HepG2 (cell line): ENCODE measurements at regions not wholly inside any gene's neighbourhood (a gene's known extent, or its start where the extent isn't known, plus 50 kb on each side); places are given as distances from the start of the nearest gene placed in this dataset.

Source experiments
- DNMT3B ChIP-seq: conservative IDR thresholded peaks from 2 replicates; pipeline ENCODE4 v1.6.1; 2016; ENCODE audit warnings: missing biosample characterization, control low read depth
- EHMT2 ChIP-seq: fragments of 200-600 bp; sonication (generic); IDR thresholded peaks from 2 replicates; pipeline ENCODE4 v1.7.0; 2017; ENCODE audit warnings: antibody characterized with exemption, low read depth, low read length, borderline replicate concordance
- HDAC2 ChIP-seq: sonication (generic); formaldehyde crosslinking; IDR thresholded peaks from 2 replicates; pipeline ENCODE4 v1.4.0; 2020; ENCODE audit warnings: missing genetic modification reagents
- HNF4G ChIP-seq, 2 experiments: sonication (generic) in 1 of 2; formaldehyde crosslinking in 1 of 2; IDR thresholded peaks; 2 replicates each; pipeline versions ENCODE4 v1.4.0 to v1.6.1; 2011 to 2020; ENCODE audit warnings: borderline replicate concordance in 2 of 2, low read depth in 2 of 2, mild to moderate bottlenecking in 2 of 2, low read length in 1 of 2, missing genetic modification reagents in 1 of 2, moderate library complexity in 1 of 2
- MBD4 ChIP-seq: IDR thresholded peaks from 2 replicates; pipeline ENCODE4 v1.6.1; 2012; ENCODE audit warnings: low read length, inconsistent platforms, borderline replicate concordance
- PAXIP1 ChIP-seq: sonication (generic); formaldehyde crosslinking; conservative IDR thresholded peaks from 2 replicates; pipeline ENCODE4 v1.4.0; 2020; ENCODE audit warnings: mild to moderate bottlenecking, missing genetic modification reagents, moderate library complexity
- PITX1 ChIP-seq: sonication (generic); formaldehyde crosslinking; IDR thresholded peaks from 2 replicates; pipeline ENCODE4 v1.5.1; 2020; ENCODE audit warnings: mild to moderate bottlenecking, missing genetic modification reagents
- RAD21 ChIP-seq: fragments of 450-650 bp; formaldehyde crosslinking; IDR thresholded peaks from 2 replicates; pipeline ENCODE4 v1.5.0; 2020; ENCODE audit warnings: mild to moderate bottlenecking
- SALL1 ChIP-seq: sonication (generic); formaldehyde crosslinking; IDR thresholded peaks from 2 replicates; pipeline ENCODE4 v1.8.0; 2022; ENCODE audit warnings: mild to moderate bottlenecking, missing genetic modification reagents
- SCMH1 ChIP-seq: sonication (generic); formaldehyde crosslinking; IDR thresholded peaks from 2 replicates; pipeline ENCODE4 v1.9.0; 2021; ENCODE audit warnings: missing genetic modification reagents, mild to moderate bottlenecking, borderline replicate concordance
- SPEN ChIP-seq: sonication (generic); formaldehyde crosslinking; IDR thresholded peaks from 2 replicates; pipeline ENCODE4 v1.5.1; 2020; ENCODE audit warnings: low read depth, mild to moderate bottlenecking, missing genetic modification reagents
- SUZ12 ChIP-seq: fragments of 150-350 bp; IDR thresholded peaks from 2 replicates; pipeline ENCODE4 v1.6.1; 2014; ENCODE audit warnings: low read depth, low read length
- USF2 ChIP-seq, 2 experiments: sonication (generic) in 1 of 2; formaldehyde crosslinking in 1 of 2; IDR thresholded peaks; 2 replicates each; pipeline versions ENCODE4 v1.5.1 to v1.6.1; 2011 to 2020; ENCODE audit warnings: borderline replicate concordance in 1 of 2, low read depth in 1 of 2, low read length in 1 of 2, mild to moderate bottlenecking in 1 of 2, missing genetic modification reagents in 1 of 2, moderate library complexity in 1 of 2
- ZFP91 ChIP-seq: sonication (generic); formaldehyde crosslinking; IDR thresholded peaks from 2 replicates; pipeline ENCODE4 v1.9.0; 2022; ENCODE audit warnings: missing genetic modification reagents, mild to moderate bottlenecking, borderline replicate concordance
- ZMYM4 ChIP-seq: sonication (generic); formaldehyde crosslinking; IDR thresholded peaks from 2 replicates; pipeline ENCODE4 v1.8.1; 2023; ENCODE audit warnings: mild to moderate bottlenecking, missing genetic modification reagents
- ZNF512 ChIP-seq: sonication (generic); formaldehyde crosslinking; IDR thresholded peaks from 2 replicates; pipeline ENCODE4 v1.4.0; 2020; ENCODE audit warnings: mild to moderate bottlenecking, missing genetic modification reagents
- ZNF563 ChIP-seq: sonication (generic); formaldehyde crosslinking; IDR thresholded peaks from 2 replicates; pipeline ENCODE4 v1.8.0; 2022; ENCODE audit warnings: mild to moderate bottlenecking, moderate library complexity, missing genetic modification reagents
- ZNF7 ChIP-seq: IDR thresholded peaks from 2 replicates; pipeline ENCODE4 v1.6.1; 2016; ENCODE audit warnings: missing biosample characterization, missing genetic modification reagents
- ZNF777 ChIP-seq: sonication (generic); formaldehyde crosslinking; IDR thresholded peaks from 2 replicates; pipeline ENCODE4 v1.4.0; 2020; ENCODE audit warnings: missing genetic modification reagents

- peak; percentile 47; the same call in 1 of the 2 replicates for TF ChIP-seq PAXIP1 (CRISPR knock-in tag)
- peak; percentile 87 for TF ChIP-seq RAD21 (CRISPR knock-in tag)
- TF ChIP-seq ZNF7 (CRISPR knock-in tag) = no peak
- no peak for TF ChIP-seq ZNF512
- 0 out of 2 replicates have a peak, but pooled peaks have one; percentile 36 for TF ChIP-seq PITX1 (CRISPR knock-in tag)
- no peak for TF ChIP-seq USF2 (IDR thresholded peaks at IDR 0.05; ENCODE audit: low read depth, low read length)
- TF ChIP-seq USF2 (CRISPR knock-in tag; IDR thresholded peaks at IDR 0.05; ENCODE audit: borderline replicate concordance) = no peak
- no peak for TF ChIP-seq SUZ12
- peak; percentile 78 for TF ChIP-seq SALL1 (CRISPR knock-in tag)
- TF ChIP-seq ZNF777 (CRISPR knock-in tag) = 0 out of 2 replicates have a peak, but pooled peaks have one; percentile 38
- TF ChIP-seq MBD4 = no peak
- TF ChIP-seq HNF4G (IDR thresholded peaks at IDR 0.05; ENCODE audit: borderline replicate concordance, low read depth, low read length) = peak; percentile 6; the same call in 1 of the 2 replicates
- TF ChIP-seq HNF4G (CRISPR knock-in tag; IDR thresholded peaks at IDR 0.05; ENCODE audit: borderline replicate concordance, low read depth) = peak; percentile 20; the same call in 1 of the 2 replicates
- TF ChIP-seq DNMT3B (CRISPR knock-in tag) = 0 out of 2 replicates have a peak, but pooled peaks have one; percentile 42
- TF ChIP-seq EHMT2 = 0 out of 2 replicates have a peak, but pooled peaks have one; percentile 56
- TF ChIP-seq HDAC2 (CRISPR knock-in tag) = peak; percentile 76; the same call in 1 of the 2 replicates
- peak; percentile 90 for TF ChIP-seq ZMYM4 (CRISPR knock-in tag)
- TF ChIP-seq SCMH1 (CRISPR knock-in tag) = no peak
- no peak for TF ChIP-seq ZNF563 (CRISPR knock-in tag)
- peak; percentile 52 for TF ChIP-seq SPEN
- TF ChIP-seq ZFP91 (CRISPR knock-in tag) = peak; percentile 35; the same call in 1 of the 2 replicates
Measured at GRCh38 chr11:10366568-10367331, 61.9 kb downstream of the ADM start (continued).
